ENCODE measurements at regions not wholly inside any gene's neighbourhood (a gene's known extent, or its start where the extent isn't known, plus 50 kb on each side); places are given as distances from the start of the nearest gene placed in this dataset.

DNA sequence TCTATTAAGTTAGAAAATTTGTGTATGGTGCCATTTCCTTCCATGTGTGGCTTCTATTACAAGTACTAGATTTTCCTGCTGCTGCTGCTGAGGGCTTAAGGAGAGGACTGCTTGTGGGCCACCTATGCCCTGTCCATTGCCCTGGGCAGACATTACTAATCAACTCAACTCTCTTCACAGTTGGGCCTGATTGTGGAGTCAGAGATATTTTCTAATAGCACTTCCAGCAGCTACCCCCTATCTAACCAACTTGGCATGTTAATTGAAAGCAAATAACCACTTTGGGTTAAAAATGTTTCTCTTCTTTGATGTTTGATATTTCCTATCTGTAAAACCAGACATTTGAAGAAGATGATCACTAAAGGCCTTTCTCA is 242.0 kb downstream of the EDEM1 start:
- no peak for DNase-seq

DNA sequence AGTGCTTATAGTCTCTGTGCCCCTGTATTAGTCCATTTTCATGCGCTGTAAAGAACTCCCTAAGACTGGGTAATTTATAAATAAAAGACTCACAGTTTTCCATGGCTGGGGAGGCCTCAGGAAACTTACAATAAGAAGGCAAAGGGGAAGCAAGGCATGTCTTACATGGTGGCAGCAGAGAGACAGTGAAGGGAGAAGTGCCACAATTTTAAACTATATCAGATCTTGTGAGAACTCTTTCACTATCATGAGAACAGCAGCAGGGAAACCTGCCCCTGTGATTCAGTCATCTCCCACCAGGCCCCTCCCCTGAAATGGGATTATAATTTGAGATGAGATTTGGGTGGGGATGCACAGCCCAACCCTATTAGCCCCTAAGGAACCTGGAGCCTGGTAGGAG is 243.2 kb downstream of the EDEM1 start:
- no peak for DNase-seq

DNA sequence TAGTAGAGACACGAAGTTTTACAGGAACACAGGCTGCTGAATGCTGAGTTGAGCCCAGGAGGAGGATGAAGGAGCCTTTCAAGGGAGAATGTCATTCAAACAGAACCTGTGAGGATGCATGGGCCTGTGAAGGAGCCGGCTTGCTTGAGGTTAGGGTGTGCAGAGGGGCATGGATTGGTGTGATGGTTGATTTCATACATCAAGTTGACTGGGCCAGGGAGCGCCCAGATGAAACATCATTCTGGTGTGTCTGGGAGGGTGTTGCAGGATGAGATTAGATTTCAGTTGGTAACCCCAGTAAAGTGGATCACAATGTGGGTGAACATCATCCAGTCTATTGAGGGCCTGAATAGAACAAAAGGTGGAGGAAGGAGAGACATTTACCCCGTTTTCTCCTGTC is 243.6 kb downstream of the EDEM1 start:
- DNase-seq, result no peak

DNA sequence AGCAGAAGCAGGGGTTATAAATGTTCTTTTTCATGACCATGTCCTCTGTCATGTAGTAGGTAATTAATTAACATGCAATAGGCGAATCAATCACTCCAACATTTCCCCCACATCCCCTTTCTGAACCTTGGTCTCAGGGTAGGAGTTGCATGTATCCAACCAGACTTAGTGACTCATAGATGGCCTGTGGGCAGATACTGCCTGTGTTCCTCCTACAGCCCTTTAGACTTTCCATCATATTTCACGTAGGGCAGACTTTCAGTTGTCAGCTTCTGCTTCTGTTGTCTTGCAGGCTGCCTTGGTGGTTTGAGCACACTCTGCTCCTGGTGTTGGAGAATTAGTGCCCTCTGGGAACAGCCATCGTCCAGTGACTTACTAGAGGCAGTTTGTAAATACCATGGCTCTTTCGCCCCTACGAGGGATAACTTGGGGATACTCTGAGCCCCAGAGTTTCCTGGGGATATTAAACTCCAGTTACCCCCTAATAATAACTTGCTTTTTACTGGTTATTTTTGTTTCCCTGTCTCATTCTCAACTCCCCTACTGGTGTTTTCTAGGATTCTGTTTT is 244.4 kb downstream of the EDEM1 start:
- DNase-seq, result no peak

DNA sequence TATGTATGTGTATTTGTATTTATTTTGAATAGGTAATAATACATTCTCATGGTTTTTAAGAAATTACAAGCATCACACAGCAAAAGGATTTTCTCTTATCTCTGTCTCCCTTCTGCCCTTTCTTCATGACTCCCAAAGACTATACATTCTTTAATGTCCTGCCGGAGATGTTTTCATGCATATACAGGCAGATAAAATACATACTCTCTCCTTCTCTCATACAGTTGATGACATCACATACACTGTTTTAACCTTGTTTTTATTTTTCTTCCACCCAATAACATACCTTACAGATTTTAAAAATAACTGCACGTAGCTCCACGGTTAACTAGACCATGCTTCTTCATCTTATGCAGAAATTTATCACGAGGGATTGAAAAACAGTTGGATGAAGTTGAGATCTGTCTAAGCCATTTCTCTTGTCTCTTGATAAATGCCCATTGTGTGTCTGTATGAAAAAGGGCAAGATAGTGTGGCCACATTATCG is 249.8 kb downstream of the EDEM1 start:
- no peak for DNase-seq

DNA sequence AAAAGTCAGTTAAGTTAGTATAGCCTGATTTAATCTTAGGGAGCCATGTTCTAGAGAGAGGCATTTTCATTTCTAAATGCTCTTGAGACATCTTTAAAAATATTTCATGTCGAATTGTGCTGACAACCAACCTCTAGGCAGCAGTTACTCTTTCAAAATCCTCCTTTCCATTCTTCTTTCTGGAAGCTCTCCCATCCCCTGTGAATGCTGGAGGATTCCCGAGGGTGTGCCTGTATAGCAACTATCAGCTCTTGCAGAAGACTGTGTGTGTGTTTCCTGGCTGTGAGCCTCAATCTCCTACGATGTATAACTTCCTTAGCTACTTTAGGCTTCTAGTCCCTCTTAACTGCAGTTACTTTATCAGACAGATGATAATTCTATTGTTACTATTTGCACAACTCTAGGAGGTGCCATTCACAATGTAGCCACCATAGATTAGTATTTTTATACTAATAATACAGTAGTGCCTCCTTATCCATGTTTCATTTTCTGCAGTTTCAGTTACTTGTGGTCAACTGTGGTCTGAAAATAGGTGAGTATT is 250.3 kb downstream of the EDEM1 start:
- DNase-seq, result no peak

DNA sequence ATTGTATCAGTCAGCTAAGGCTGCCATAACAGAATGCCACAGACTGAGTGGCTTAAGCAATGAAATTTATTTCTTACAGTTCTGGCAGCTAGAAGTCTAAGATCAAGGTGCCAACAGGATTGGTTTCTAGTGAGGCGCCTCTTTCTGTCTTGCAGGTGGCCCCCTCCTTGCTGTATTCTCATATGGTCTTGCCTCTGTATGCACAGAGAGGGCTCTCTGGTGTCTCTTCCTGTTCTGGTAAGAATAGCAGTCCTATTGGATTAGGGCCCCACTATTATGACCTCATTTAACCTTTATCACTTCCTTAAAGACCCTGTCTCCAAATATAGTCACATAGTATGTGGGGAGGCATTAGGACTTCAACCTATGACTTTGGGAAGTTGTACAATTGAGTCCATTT is 253.9 kb downstream of the EDEM1 start:
- DNase-seq, result no peak

DNA sequence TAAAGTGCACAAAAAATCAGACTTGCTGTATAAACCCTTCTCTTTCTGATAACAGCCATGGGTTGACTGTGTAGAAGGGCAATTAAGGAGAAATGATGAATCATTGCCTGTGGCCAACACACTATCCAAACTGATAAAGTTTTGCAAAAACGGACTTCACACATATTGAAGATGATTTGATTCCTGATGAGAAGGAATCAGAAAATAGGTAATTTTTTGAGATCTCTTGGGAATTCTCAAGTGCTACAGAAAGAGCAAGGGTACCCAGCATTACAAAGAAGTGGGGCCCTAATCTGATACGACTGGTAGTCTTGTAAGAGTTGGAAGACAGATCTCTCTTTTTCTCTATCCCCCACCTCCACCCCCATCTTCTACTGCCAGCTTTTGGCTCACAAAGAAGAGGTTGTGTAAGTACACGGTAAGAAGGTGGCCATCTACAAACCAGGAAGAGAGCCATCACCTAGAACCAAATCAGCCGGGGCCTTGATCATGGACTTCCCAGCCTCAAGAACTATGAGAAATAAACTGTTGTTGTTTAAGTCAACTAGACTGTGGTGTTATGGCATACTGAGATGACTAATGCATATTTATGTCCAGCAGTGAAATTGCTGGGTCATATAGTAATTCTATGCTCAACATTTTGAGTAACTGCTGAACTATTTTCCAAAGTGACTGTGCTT is 254.7 kb downstream of the EDEM1 start:
- no peak for DNase-seq

DNA sequence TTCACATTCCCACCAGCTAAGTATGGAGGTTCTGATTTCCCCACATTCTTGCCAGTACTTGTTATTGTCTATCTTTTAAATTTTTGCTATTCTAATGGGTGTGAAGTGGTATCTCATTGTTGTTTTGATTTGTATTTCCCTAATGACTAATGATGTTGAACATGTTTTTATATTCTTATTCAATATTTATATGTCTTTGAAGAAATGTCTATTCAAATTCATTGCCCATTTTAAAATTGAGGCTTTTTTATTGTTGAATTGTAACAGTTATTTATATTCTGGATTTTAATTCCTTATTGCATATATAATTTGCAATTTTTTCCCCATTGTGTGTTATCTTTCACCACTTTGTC is 255.3 kb downstream of the EDEM1 start:
- no peak for DNase-seq

DNA sequence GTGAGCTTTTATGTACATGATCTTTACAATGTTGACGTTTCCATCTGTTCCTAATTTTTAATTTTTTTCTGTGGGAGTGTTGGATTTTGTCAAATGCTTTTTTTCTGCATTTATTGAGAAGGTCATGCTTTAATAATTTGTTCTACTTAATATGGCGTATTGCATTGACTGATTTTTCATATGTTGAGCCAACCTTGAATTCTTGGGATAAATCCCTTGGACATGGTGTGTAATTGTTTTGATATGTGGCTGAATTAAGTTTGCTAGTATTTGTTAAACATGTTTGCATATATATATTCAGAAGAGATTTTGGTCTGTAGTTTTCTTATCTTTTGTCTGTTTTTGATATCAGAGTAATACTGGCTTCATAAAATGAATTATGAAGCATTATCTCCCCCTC is 256.7 kb downstream of the EDEM1 start:
- no peak for DNase-seq

DNA sequence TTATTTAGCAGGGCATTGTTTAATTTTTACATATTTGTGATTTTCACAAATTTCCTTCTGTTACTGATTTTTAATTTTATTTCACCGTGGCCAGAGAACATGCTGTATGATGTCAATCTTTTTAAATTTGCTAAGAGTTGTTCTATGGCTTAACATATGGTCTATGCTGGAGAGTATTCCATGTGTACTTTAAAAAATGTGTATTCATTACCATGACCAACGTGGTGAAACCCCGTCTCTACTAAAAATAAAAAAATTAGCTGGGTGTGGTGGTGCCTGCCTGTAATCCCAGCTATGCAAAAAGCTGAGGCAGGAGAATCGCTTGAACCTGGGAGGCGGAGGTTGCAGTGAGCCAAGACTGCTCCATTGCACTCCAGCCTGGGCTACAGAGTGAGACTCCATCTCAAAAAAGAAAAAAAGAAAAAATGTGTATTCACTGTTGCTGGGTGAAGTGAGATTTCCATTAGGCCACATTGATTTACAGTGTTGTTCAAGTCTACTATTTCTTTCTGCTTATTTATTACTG is 258.2 kb downstream of the EDEM1 start:
- no peak for DNase-seq

DNA sequence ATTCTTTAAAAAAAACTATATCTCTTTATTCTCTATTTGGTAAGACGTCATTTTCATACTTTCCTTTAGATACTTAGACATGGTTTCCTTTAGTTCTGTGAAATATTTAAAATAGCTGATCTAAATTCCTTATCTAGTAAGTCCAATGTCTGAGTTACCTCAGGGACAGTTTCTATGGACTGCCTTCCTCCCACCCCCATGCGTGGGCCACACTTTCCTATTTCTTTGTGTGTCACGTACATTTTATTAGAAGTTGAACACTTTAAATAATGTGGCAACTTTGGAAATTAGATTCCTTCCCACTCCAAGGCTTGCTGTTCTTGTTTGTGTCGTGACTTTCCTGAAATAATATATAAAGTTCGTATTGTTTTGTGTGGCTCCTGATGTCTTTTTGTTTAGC is 260.7 kb downstream of the EDEM1 start:
- no peak for DNase-seq

DNA sequence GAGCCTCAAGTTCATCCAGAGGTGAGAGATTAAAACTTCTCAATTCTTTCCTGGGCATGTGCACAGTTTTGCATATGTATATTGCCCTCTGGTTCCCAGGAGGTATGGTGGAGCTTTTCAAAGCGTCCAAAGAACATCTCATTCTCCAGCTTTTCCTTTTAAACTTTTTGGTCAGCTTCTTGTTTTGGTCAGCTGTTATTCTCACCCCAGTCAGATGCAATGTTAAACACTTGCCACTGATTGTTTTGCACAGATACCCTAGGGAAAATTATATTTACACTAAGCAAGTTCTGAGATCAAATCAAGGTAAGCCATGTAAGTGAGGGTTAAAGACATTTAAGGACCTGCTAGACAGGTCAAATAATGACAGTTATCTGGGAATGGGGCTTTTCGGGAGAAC is 261.3 kb downstream of the EDEM1 start:
- no peak for DNase-seq

DNA sequence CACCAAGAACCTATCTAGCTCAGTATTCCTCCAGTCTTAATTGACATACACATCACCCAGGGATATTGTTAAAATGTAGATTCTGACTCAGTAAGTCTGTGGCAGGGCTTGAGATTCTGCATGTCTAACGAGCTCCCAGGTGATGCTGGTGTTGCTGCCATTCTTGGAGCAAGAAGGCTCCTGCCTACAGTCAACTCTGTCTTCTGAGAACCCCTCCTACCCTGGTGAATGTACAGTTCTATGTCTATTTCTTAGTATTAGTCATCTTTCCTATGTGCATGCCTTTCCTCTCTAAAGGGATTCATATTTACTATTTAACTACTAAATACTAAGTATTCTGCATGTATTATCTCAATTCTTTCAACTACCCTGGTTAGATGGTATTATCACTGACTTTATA is 268.7 kb downstream of the EDEM1 start:
- DNase-seq, result no peak

DNA sequence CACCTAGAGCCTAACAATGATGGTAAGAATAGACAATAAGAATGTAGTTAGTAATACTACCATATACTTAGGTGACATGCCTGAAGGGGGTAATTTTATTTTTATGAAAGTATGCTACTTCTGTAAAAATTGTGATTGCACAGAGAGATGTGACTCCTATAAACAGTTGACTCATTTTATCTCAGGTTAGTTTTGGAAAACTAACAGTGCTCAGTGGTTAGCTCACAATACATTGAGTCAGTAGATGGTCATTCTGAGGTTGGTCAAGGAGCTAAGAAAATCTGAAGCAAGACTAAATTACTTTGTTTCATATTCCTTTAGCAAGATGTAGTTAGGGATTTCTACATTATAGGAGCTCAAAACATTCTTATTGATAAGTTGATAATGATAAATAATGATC is 271.0 kb downstream of the EDEM1 start:
- DNase-seq, result no peak

DNA sequence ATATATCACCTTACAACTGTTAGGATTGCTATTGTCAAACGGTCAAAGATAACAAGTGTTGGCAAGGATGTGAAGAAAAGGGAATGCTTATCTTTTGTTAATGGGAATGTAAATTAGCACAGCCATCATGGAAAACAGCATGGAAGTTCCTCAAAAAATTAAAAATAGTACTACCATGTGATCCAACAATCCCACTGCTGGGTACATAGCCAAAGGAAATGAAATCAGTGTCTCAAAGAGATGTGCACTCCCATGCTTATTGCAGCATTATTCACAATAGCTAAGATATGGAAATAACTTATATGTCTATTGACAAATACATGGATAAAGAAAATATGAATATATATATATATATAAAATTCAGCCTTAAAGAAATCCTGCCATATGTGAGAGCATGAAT is 274.6 kb downstream of the EDEM1 start:
- no peak for DNase-seq

DNA sequence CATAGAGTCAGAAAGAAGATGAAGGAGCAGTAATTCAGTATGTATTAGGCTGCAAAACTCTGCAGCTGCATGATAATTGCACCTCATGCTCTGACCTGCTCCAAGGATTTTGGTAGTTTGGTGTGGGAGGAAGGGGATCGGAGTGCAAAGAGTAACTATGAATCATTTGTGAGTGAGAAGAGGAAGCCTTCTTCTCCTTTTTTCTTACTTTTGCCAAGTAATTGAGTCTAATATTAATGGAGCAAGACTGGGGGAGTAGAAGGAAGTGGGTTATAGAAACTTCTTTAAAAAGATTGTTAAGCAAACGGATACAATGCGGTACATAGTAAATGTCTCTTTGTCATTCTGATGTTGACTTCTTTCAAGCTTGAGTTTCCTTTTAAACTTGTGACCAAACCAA is 276.5 kb downstream of the EDEM1 start:
- no peak for DNase-seq

DNA sequence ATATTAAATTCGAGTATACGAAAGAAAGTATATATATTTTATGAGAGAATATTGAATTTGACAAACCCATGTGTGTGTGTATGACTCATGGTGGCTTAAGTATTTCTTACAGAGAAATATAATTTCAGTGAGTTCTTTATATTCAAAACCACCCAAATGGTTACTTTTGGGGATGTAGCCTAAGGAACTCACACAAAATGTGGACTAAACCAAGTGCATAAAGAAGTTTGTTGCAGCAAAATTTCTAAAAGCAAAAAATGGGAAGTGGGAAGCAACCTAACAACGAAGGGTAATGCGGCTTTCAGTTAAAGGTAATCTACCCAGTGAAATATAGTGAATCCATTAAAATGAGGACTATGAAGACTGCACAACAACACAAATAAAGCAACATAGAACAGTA is 277.1 kb downstream of the EDEM1 start:
- no peak for DNase-seq

DNA sequence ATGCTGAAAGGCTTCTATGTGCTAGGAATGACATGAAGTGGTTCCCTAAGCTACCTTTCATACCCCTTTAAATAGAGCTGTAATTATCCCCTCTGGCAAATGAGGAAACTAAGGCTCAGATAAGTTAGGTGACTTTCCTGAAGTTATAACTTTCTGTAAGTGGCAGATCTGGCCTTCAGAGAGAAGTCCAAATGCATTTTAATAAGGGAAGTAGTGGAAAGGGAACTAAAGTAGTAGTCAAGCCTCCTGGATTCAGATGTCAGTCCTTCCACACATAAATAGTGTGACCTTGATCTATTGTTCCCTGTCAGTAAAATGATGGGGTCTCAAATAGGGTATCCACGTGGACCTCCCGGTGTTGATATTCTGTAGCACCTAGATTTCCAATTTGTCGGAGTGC is 277.7 kb downstream of the EDEM1 start:
- DNase-seq, result no peak

DNA sequence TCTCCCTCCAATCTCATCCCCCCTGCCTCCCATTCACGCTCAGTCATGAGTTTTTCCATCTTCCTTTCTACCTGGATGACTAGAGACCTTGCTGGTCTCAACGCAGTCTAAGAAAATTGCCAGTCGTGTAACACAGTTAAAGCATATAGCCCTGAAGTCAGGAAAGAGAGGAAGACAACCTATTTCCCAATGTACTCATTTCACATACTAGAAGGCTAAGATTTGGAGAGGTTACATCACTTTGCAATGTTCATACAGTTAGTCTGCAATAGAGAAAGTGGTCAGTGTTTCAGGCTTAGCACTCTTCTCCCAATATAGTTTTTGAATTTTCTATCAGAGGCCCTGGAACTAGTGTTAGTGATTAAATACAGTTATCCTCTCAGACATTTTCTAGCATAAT is 278.6 kb downstream of the EDEM1 start:
- DNase-seq, result no peak

DNA sequence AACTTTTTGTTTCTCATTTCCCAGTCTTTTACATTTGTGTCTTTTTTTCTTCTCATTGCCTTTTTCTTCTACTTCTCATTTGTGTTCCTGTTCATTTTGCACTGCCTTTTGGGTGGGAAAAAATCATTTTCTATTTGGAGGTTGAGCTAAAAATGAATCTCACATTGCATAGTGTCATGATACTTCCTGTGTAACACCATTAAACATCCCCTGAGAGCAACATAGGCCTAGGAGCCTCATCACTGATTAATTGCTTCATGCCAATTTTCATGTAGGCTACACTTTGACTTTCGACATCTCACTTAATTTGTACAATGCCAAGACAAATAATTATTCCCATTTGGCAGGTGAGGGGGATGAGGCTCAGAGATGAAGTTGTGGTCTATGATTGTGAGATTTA is 279.2 kb downstream of the EDEM1 start:
- no peak for DNase-seq

DNA sequence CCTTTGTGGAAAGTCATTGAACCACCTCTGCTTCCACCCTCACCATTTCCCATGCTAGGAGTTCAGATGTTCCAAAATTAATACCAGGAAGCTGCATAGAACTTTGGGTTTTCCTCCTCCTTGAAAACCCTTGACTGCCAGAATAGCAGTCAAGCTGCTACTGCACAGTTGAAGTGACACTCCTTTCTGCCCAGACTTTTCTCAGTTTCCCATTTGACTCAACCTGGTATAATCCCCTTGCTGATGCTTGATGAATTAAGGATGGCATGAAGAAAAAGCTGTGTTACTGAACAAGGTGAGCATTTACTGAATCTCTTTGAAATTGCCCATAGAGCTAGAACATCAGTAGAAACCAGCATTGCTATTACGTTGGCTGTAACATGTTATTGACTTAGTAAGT is 286.0 kb downstream of the EDEM1 start:
- DNase-seq, result no peak

DNA sequence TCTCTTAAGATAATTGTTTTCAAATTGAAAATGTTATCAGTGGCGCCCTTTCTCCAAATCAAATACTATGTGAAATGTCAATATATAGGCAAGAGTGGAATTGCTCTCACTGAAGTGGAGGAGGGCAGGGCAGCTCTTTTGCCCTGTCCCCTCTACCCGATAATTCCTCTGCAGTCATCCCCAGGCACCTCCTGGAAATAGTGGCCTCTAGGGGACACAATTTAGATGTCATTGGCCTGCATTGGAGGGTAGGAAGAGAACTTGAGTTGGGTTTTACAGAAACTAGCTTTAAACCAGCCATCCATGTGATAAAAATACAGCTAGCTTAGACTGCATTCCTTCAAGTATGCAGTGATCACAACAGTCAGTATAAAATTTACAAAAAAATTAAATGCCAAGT is 288.9 kb downstream of the EDEM1 start:
- no peak for DNase-seq

DNA sequence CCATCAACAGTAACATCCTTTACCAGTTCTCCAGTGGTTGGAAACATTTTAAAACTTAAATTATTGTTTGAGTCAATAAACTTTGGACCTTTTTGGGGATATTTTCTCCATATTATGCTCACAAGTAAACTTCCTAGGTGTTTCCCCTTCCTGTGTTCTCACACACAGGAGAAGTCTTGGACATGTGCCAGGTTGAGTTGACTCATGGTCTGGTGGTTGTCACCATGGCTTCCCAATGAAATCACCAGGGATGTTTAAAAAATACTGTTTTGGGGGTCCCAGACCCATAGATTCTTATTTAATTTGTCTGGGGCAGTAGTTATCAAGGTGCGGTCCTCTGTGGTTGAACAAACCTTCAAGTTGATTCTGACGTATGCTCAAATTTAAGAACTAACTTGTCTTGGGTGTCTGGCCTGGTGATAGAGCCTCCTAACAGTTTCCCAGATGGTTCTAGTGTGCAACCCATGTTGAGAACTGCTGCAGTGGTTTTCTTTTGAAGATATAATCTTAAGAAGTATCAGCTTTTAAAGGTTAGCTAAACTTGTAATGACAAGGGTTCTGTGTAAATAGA is 291.8 kb downstream of the EDEM1 start:
- DNase-seq, result peak in 1 of 2 experiments; percentile 5

All from activated CD4-positive, alpha-beta T cell treated with anti-CD3 and anti-CD28 coated beads, Interleukin-2, amount 50 U/mL, for 48 hours (primary cell).